ENCODE measurements at regions not wholly inside any gene's neighbourhood (a gene's known extent, or its start where the extent isn't known, plus 50 kb on each side); places are given as distances from the start of the nearest gene placed in this dataset.

GRCh38 chr12:46452061-46452615, 79.6 kb upstream of the SLC38A2 start:
- WGBS, 2 donors = 69 to 70% methylated on average over 3 of the region's 3 CpGs
- ATAC-seq (ENCODE audit: insufficient read depth, low FRiP score) = no peak

GRCh38 chr12:46451276-46452021, 78.9 kb upstream of the SLC38A2 start:
- Histone ChIP-seq H3K9ac (ENCODE audit: insufficient read depth in 1 of 2, low read length in 2 of 2) (no peak overlapping the region), H3K27ac (ENCODE audit: low read depth in 1 of 2, low read length in 1 of 2) (peak overlapping the region in 1 of 2 donors; percentile 9), H3K4me3 (no peak overlapping the region), H3K4me1 (ENCODE audit: control insufficient read depth in 5 of 5, insufficient read depth in 5 of 5, low read length in 5 of 5) (peaks cover 7 to 27% (median 11%) of the 10 kb centered on the region in 5 donors), H3K36me3 (ENCODE audit: control insufficient read depth in 4 of 4, insufficient read depth in 4 of 4, low read length in 4 of 4) (no peaks in the 10 kb centered on the region), H3K9me3 (ENCODE audit: control insufficient read depth in 4 of 4, insufficient read depth in 3 of 4, low read length in 3 of 4) (no peaks in the 10 kb centered on the region), H3K27me3 (ENCODE audit: control insufficient read depth in 3 of 3, insufficient read depth in 3 of 3, low read length in 2 of 3) (no peaks in the 10 kb centered on the region)
- TF ChIP-seq CTCF (IDR thresholded peaks at IDR 0.05; ENCODE audit: control extremely low read depth, extremely low read depth) = no peak
- DNase-seq (no peak), ATAC-seq (ENCODE audit: insufficient read depth, low FRiP score) (no peak)
- WGBS, 2 donors = 65 to 72% methylated on average over 5 of the region's 5 CpGs

More at GRCh38 chr12:46452061-46452615, 79.6 kb upstream of the SLC38A2 start:
- peaks cover 7 to 29% (median 9%) of the 10 kb centered on the region in 5 donors for H3K4me1 ChIP-seq (ENCODE audit: control insufficient read depth in 5 of 5, insufficient read depth in 5 of 5, low read length in 5 of 5)
- no peaks in the 10 kb centered on the region for H3K9me3 ChIP-seq (ENCODE audit: control insufficient read depth in 4 of 4, insufficient read depth in 3 of 4, low read length in 3 of 4)
- no peak overlapping the region for H3K9ac ChIP-seq (ENCODE audit: insufficient read depth in 1 of 2, low read length in 2 of 2)
- H3K27ac ChIP-seq (ENCODE audit: low read depth in 1 of 2, low read length in 1 of 2) = no peak overlapping the region
- no peaks in the 10 kb centered on the region for H3K36me3 ChIP-seq (ENCODE audit: control insufficient read depth in 4 of 4, insufficient read depth in 4 of 4, low read length in 4 of 4)
- H3K4me3 ChIP-seq = no peak overlapping the region
- DNase-seq = no peak
- TF ChIP-seq CTCF (IDR thresholded peaks at IDR 0.05; ENCODE audit: control extremely low read depth, extremely low read depth) = no peak
- no peaks in the 10 kb centered on the region for H3K27me3 ChIP-seq (ENCODE audit: control insufficient read depth in 3 of 3, insufficient read depth in 3 of 3, low read length in 2 of 3)

GRCh38 chr12:46450279-46450748, 77.7 kb upstream of the SLC38A2 start:
- TF ChIP-seq CTCF (IDR thresholded peaks at IDR 0.05; ENCODE audit: control extremely low read depth, extremely low read depth) = no peak
- Histone ChIP-seq H3K4me3 (no peak overlapping the region), H3K27me3 (ENCODE audit: control insufficient read depth in 3 of 3, insufficient read depth in 3 of 3, low read length in 2 of 3) (no peaks in the 10 kb centered on the region), H3K9me3 (ENCODE audit: control insufficient read depth in 4 of 4, insufficient read depth in 3 of 4, low read length in 3 of 4) (no peaks in the 10 kb centered on the region), H3K9ac (ENCODE audit: insufficient read depth in 1 of 2, low read length in 2 of 2) (no peak overlapping the region), H3K4me1 (ENCODE audit: control insufficient read depth in 5 of 5, insufficient read depth in 5 of 5, low read length in 5 of 5) (peaks cover 0 to 20% (median 12%) of the 10 kb centered on the region in 5 donors), H3K36me3 (ENCODE audit: control insufficient read depth in 4 of 4, insufficient read depth in 4 of 4, low read length in 4 of 4) (no peaks in the 10 kb centered on the region), H3K27ac (ENCODE audit: low read depth in 1 of 2, low read length in 1 of 2) (peak overlapping the region; percentile 17 to 65)
- ATAC-seq (ENCODE audit: insufficient read depth, low FRiP score) (no peak), DNase-seq (peak in 2 of 3 donors; percentile 40 to 60)
- 17 to 30% methylated on average over 1 of the region's 1 CpG for WGBS, 2 donors
